ENCODE measurements at regions not wholly inside any gene's neighbourhood (a gene's known extent, or its start where the extent isn't known, plus 50 kb on each side); places are given as distances from the start of the nearest gene placed in this dataset.
"Not testable (repeated sequence)": the region's sequence is repeated elsewhere in the genome, so short reads cannot be mapped to it uniquely, and the experiment has no call there.

DNA sequence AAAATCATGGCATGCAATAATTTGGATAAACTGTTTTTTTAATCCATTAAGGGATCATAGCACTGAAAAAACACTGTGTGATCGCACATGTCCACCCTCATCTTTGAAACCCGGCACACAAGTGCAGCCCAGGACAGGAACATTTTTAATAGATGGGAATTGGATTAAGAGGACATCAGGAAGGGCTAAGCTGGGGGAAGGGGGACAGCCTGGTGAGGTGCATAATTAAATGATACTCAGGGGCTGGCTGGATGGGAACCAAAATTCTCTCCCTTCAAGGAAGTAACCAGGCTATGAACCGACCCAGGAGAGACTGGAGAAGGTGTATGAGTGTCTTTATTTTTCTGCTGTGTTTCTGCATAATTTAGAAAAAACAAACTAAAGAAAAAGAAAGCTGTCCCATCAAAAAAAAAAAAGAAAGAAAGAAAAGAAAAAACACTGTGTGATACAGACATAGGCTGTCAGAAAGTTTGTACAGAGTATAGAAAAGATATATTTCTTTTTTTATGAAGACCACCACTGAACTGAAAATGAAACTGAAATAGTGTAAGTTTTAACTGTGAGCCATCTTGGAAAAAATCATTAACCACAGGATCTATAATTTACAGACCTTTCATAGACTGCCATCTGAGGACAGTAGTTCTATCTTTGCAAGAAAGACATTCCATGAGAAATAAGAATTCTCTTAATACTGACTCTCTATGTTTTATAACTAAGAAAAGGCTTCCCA, 75.1 kb upstream of the SLC38A4 start:
- no peak for DNase-seq (ENCODE audit: low spot score)
- TF ChIP-seq CTCF (IDR thresholded peaks at IDR 0.05; ENCODE audit: extremely low read depth, insufficient read depth, missing control alignments): no peak
- in situ Hi-C loops (cut with MboI; ENCODE audit: low pct_unique_long_range_greater_than_20kb, low sequenced_read_pairs, unreplicated experiment): no loop called here

DNA sequence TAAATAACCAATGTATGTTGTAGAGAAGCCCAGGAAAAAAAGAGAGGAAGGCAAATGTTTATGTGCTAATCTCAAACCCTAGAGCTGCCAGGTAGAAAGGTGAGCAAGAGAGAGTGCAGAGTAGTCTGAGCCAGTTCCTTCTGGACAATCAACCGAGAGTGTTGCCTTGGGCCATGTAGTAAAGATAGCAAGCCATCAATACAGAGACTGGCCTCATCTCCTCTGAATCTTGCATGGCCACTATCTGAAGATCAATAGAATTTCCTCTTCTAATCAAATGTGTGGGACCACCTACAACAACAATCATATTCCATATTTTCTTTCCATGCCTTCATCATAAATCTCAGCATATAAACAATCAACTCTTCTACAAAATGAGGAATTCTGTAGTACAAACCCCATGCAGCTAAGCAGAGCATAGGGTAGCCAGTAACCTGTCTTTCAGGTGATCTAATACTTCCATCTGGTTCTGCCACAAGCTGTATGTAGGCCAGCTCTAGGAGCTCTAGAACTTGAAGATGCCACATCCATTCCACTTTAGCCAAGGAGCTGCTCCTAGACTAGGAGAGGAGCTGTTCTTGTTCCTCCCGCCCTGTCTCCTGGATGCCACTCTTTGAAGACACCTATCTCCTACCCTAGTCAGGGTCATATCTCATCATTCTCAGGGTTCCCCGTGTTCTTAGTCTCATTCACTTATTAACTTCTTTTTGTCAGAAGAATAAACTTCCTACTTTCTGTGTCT, 75.8 kb upstream of the SLC38A4 start:
- in situ Hi-C loops (cut with MboI; ENCODE audit: low pct_unique_long_range_greater_than_20kb, low sequenced_read_pairs, unreplicated experiment): no loop called here
- DNase-seq (ENCODE audit: low spot score): no peak
- no peak for TF ChIP-seq CTCF (IDR thresholded peaks at IDR 0.05; ENCODE audit: extremely low read depth, insufficient read depth, missing control alignments)

GRCh38 chr12:46903058-46903457, 77.3 kb upstream of the SLC38A4 start:
- no peak for TF ChIP-seq CTCF (IDR thresholded peaks at IDR 0.05; ENCODE audit: extremely low read depth, insufficient read depth, missing control alignments)
- in situ Hi-C loops (cut with MboI; ENCODE audit: low pct_unique_long_range_greater_than_20kb, low sequenced_read_pairs, unreplicated experiment): no loop called here
- no peak for DNase-seq (ENCODE audit: low spot score)

DNA sequence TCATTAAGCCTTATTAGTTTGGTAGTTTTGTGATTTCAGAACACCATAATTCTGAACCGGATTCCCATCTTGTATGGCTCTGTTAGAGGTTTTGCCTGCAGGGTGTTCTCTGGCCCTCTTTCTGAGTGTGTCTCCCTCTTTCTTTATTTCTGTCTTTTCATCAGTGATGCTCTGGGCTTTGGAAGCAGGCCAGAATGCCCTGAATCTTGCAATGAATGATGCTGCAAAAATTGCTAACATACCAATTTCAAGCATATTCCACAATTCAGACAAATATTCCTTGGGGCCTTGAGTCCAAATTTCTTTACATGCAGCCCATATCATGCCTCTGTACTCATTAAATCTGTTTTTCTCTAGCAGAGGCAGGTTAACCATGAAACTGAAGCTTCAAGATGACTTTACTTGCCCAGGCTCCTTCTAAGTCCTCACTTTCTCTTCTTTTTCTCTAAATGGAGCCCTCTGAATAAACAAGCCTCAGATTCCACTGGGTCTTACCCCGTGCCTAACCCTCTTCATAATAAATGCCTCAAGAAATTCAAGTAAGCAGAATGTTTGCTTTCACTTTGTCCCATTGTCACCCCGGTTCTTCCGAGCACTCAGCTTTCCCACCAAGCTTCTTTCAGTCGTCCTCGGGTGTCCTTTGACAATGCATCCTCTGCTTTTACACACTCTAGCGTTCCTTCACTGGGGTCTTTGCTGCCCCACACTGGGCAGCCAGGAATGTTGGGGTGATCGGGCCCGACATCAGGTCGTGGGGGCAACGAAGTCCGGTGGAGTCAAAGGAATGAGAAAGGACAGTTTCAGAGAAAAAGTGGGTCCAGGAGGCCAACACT, 78.8 kb upstream of the SLC38A4 start:
- DNase-seq (ENCODE audit: low spot score): no peak
- in situ Hi-C loops (cut with MboI; ENCODE audit: low pct_unique_long_range_greater_than_20kb, low sequenced_read_pairs, unreplicated experiment): no loop called here
- no peak for TF ChIP-seq CTCF (IDR thresholded peaks at IDR 0.05; ENCODE audit: extremely low read depth, insufficient read depth, missing control alignments)

- DNase-seq (ENCODE audit: low spot score); in situ Hi-C loops (cut with MboI; ENCODE audit: low pct_unique_long_range_greater_than_20kb, low sequenced_read_pairs, unreplicated experiment): not testable (repeated sequence)
Observed at GRCh38 chr12:46905239-46905627, 79.4 kb upstream of the SLC38A4 start.

GRCh38 chr12:46907791-46908190, 82.0 kb upstream of the SLC38A4 start:
- no peak for DNase-seq (ENCODE audit: low spot score)
- in situ Hi-C loops (cut with MboI; ENCODE audit: low pct_unique_long_range_greater_than_20kb, low sequenced_read_pairs, unreplicated experiment): no loop called here
- no peak for TF ChIP-seq CTCF (IDR thresholded peaks at IDR 0.05; ENCODE audit: extremely low read depth, insufficient read depth, missing control alignments)
